ENCODE measurements at regions not wholly inside any gene's neighbourhood (a gene's known extent, or its start where the extent isn't known, plus 50 kb on each side); places are given as distances from the start of the nearest gene placed in this dataset.

- no peak for TF ChIP-seq MAFF (IDR thresholded peaks at IDR 0.05; ENCODE audit: low read depth, low read length)
- no peak for TF ChIP-seq ZNF235 (CRISPR knock-in tag; IDR thresholded peaks at IDR 0.05; ENCODE audit: borderline replicate concordance)
- no peak for TF ChIP-seq POLR2AphosphoS2 (IDR thresholded peaks at IDR 0.05; ENCODE audit: low read depth, low read length)
- no peak for TF ChIP-seq CTCF (CRISPR knock-in tag; IDR thresholded peaks at IDR 0.05)
Observed at GRCh38 chr1:199152676-199153075, 513.8 kb downstream of the PTPRC start (continued).

GRCh38 chr1:199155166-199156019 is 516.6 kb downstream of the PTPRC start:
- Histone ChIP-seq H3K9me3 (ENCODE audit: low read length) (no peaks in the 10 kb centered on the region), H3K27ac (ENCODE audit: extremely low read length, insufficient read depth, low read length) (no peak overlapping the region), H3K4me3 (replicated peaks in 1 of 3; ENCODE audit: insufficient read depth in 1 of 3, low read depth in 2 of 3, low read length in 3 of 3) (no peak overlapping the region), H2AFZ (ENCODE audit: low read length) (no peak overlapping the region), H3K36me3 (replicated peaks in 1 of 2; ENCODE audit: control insufficient read depth in 1 of 2, insufficient read depth in 2 of 2, low read length in 2 of 2) (no peaks in the 10 kb centered on the region), H3K27me3 (ENCODE audit: control insufficient read depth in 1 of 2, insufficient read depth in 2 of 2, low read length in 2 of 2) (no peaks in the 10 kb centered on the region), H3K79me2 (ENCODE audit: insufficient read depth, low read length) (no peaks in the 10 kb centered on the region), H3K9ac (ENCODE audit: insufficient read depth, low read depth, low read length) (no peak overlapping the region), H4K20me1 (ENCODE audit: insufficient read depth, low read length) (no peaks in the 10 kb centered on the region), H3K4me1 (ENCODE audit: insufficient read depth, low read length) (no peaks in the 10 kb centered on the region), H3K4me2 (ENCODE audit: low read depth, low read length) (no peak overlapping the region)
- no peak for ATAC-seq
- POLR2A ChIA-PET = no interaction called here
- DNase-seq (ENCODE audit: low spot score) = no peak
- 6% methylated on average over 3 of the region's 3 CpGs for WGBS (ENCODE audit: low lambda C conversion rate)
- in situ Hi-C loops (cut with HindIII; ENCODE audit: extremely low pct_ligation_motif_present, low pct_unique_long_range_greater_than_20kb) = no loop called here
- no peak for FAIRE-seq
- CTCF ChIA-PET (ENCODE audit: low intra/inter-chr PET ratio, low total read pairs) = no interaction called here
- intact Hi-C loops (cut with micrococcal nuclease; ENCODE audit: unreplicated experiment) = no loop called here
- TF ChIP-seq ZFP82 (CRISPR knock-in tag; IDR thresholded peaks at IDR 0.05; ENCODE audit: borderline replicate concordance) = no peak
- TF ChIP-seq CHD4 (IDR thresholded peaks at IDR 0.05; ENCODE audit: borderline replicate concordance, low read length) = no peak
- no peak for TF ChIP-seq SUZ12 (IDR thresholded peaks at IDR 0.05; ENCODE audit: low read depth, low read length)
- no peak for TF ChIP-seq TP53 (CRISPR knock-in tag; conservative IDR thresholded peaks at IDR 0.05)
- TF ChIP-seq ZNF496 (CRISPR knock-in tag; IDR thresholded peaks at IDR 0.05; ENCODE audit: insufficient replicate concordance) = no peak
- TF ChIP-seq ZNF792 (CRISPR knock-in tag; IDR thresholded peaks at IDR 0.05) = no peak
- no TSS peak for BruUV-seq (replicated peaks)
